BLaER1 treated with 17β-estradiol and CSF1 and Interleukin-3, amounts not matched to agents 10 nM and 100 nM (cell line): ENCODE measurements at regions not wholly inside any gene's neighbourhood (a gene's known extent, or its start where the extent isn't known, plus 50 kb on each side); places are given as distances from the start of the nearest gene placed in this dataset.
A peak's percentile ranks its signal among the peaks of the same experiment; 100 is the strongest.
"Not testable (repeated sequence)": the region's sequence is repeated elsewhere in the genome, so short reads cannot be mapped to it uniquely, and the experiment has no call there.

Experiments used
- H3K27ac ChIP-seq, 11 experiments: shearing (Covaris generic); formaldehyde crosslinking; 2 replicates each; pipeline ENCODE4 v1.8.1; 2022
- H3K27me3 ChIP-seq, 11 experiments: shearing (Covaris generic); formaldehyde crosslinking; 2 replicates each; pipeline ENCODE4 v1.8.1; 2022
- H3K36me3 ChIP-seq, 11 experiments: shearing (Covaris generic); formaldehyde crosslinking; 2 replicates each; pipeline ENCODE4 v1.8.1; 2022
- H3K4me1 ChIP-seq, 10 experiments: shearing (Covaris generic); formaldehyde crosslinking; 2 replicates each; pipeline ENCODE4 v1.8.1; 2022
- H3K4me2 ChIP-seq, 11 experiments: shearing (Covaris generic); formaldehyde crosslinking; 2 replicates each; pipeline ENCODE4 v1.8.1; 2022
- H3K4me3 ChIP-seq, 10 experiments: shearing (Covaris generic); formaldehyde crosslinking; 2 replicates each; pipeline ENCODE4 v1.8.1; 2022
- H3K9ac ChIP-seq, 11 experiments: shearing (Covaris generic); formaldehyde crosslinking; 2 replicates each; pipeline ENCODE4 v1.8.1; 2022
- H3K9me3 ChIP-seq, 11 experiments: shearing (Covaris generic); formaldehyde crosslinking; replicated peaks in 1 of 11; 2 replicates each; pipeline ENCODE4 v1.8.1; 2022
- H4K20me1 ChIP-seq, 11 experiments: shearing (Covaris generic); formaldehyde crosslinking; 2 replicates each; pipeline ENCODE4 v1.8.1; 2022

GRCh38 chr7:55695893-55696701 is 123.8 kb upstream of the VOPP1 start:
- not testable (repeated sequence) for H3K4me3 ChIP-seq, H3K9ac ChIP-seq, H4K20me1 ChIP-seq, H3K36me3 ChIP-seq, H3K9me3 ChIP-seq, H3K27me3 ChIP-seq
- Histone ChIP-seq H3K4me2 (peak overlapping the region in 7 of 11 experiments; percentile 37 to 53 (median 42); a peak in 12 of 22 replicates), H3K4me1 (peaks cover 0 to 31% (median 22%) of the 10 kb centered on the region in 10 experiments; a peak in 15 of 20 replicates), H3K27ac (peak overlapping the region in 1 of 11 experiments; percentile 33; a peak in 1 of 22 replicates)

GRCh38 chr7:55694484-55694883 is 122.2 kb upstream of the VOPP1 start:
- Histone ChIP-seq H3K4me1 (peaks cover 0 to 30% (median 21%) of the 10 kb centered on the region in 10 experiments; a peak in 15 of 20 replicates), H3K4me2 (peak overlapping the region in 7 of 11 experiments; percentile 15 to 50 (median 36); a peak in 9 of 22 replicates), H3K27ac (peak overlapping the region in 1 of 11 experiments; percentile 31; a peak in 1 of 22 replicates)
- H4K20me1 ChIP-seq, H3K27me3 ChIP-seq, H3K36me3 ChIP-seq, H3K9ac ChIP-seq, H3K4me3 ChIP-seq, H3K9me3 ChIP-seq: not testable (repeated sequence)

GRCh38 chr7:55688684-55689681 is 116.7 kb upstream of the VOPP1 start:
- H3K9me3 ChIP-seq, H3K4me3 ChIP-seq, H3K27ac ChIP-seq, H3K27me3 ChIP-seq, H3K9ac ChIP-seq, H3K36me3 ChIP-seq, H4K20me1 ChIP-seq, H3K4me1 ChIP-seq: not testable (repeated sequence)
- H3K4me2 ChIP-seq = 0 out of 22 replicates have a peak overlapping the region, but pooled peaks of 1 of the 11 experiments have one; percentile 13

- not testable (repeated sequence) for H3K4me2 ChIP-seq, H3K27me3 ChIP-seq, H3K9me3 ChIP-seq, H3K9ac ChIP-seq, H3K27ac ChIP-seq, H3K4me3 ChIP-seq, H4K20me1 ChIP-seq, H3K4me1 ChIP-seq, H3K36me3 ChIP-seq
Measured at GRCh38 chr7:55688261-55688660, 116.0 kb upstream of the VOPP1 start.

- H3K4me3 ChIP-seq, H3K4me2 ChIP-seq, H3K4me1 ChIP-seq, H3K27ac ChIP-seq, H4K20me1 ChIP-seq, H3K9me3 ChIP-seq, H3K27me3 ChIP-seq, H3K9ac ChIP-seq, H3K36me3 ChIP-seq: not testable (repeated sequence)
Measured at GRCh38 chr7:55687252-55687651, 115.0 kb upstream of the VOPP1 start.

GRCh38 chr7:55686771-55687170 is 114.5 kb upstream of the VOPP1 start:
- H3K9ac ChIP-seq, H3K36me3 ChIP-seq, H3K4me1 ChIP-seq, H3K27me3 ChIP-seq, H3K9me3 ChIP-seq, H3K27ac ChIP-seq, H3K4me2 ChIP-seq, H4K20me1 ChIP-seq, H3K4me3 ChIP-seq: not testable (repeated sequence)

- H3K9me3 ChIP-seq, H3K9ac ChIP-seq, H3K27ac ChIP-seq, H3K36me3 ChIP-seq, H3K4me2 ChIP-seq, H4K20me1 ChIP-seq, H3K4me1 ChIP-seq, H3K4me3 ChIP-seq, H3K27me3 ChIP-seq: not testable (repeated sequence)
Measured at GRCh38 chr7:55683501-55683900, 111.2 kb upstream of the VOPP1 start.

GRCh38 chr7:55675589-55675988 is 103.3 kb upstream of the VOPP1 start:
- not testable (repeated sequence) for H3K27ac ChIP-seq, H3K4me1 ChIP-seq, H3K4me3 ChIP-seq, H3K27me3 ChIP-seq, H4K20me1 ChIP-seq, H3K36me3 ChIP-seq, H3K9me3 ChIP-seq, H3K4me2 ChIP-seq, H3K9ac ChIP-seq

- not testable (repeated sequence) for H3K9ac ChIP-seq, H3K27ac ChIP-seq, H4K20me1 ChIP-seq, H3K9me3 ChIP-seq, H3K4me3 ChIP-seq, H3K36me3 ChIP-seq, H3K4me1 ChIP-seq, H3K4me2 ChIP-seq, H3K27me3 ChIP-seq
Measured at GRCh38 chr7:55673525-55673924, 101.2 kb upstream of the VOPP1 start.

- H4K20me1 ChIP-seq, H3K36me3 ChIP-seq, H3K9me3 ChIP-seq, H3K27ac ChIP-seq, H3K4me1 ChIP-seq, H3K9ac ChIP-seq, H3K27me3 ChIP-seq, H3K4me3 ChIP-seq, H3K4me2 ChIP-seq: not testable (repeated sequence)
Measured at GRCh38 chr7:55672084-55672483, 99.8 kb upstream of the VOPP1 start.
